ENCODE measurements at regions not wholly inside any gene's neighbourhood (a gene's known extent, or its start where the extent isn't known, plus 50 kb on each side); places are given as distances from the start of the nearest gene placed in this dataset.

- H3K9ac ChIP-seq (replicated peaks; ENCODE audit: extremely low read depth, insufficient read depth, low read length), result no peak overlapping the region
- ChIA-PET CTCF (no interaction called here), POLR2A (no interaction called here)
- H3K9me3 ChIP-seq (replicated peaks; ENCODE audit: control insufficient read depth, insufficient read depth, low read length), result no peaks in the 10 kb centered on the region
- no peaks in the 10 kb centered on the region for H3K27me3 ChIP-seq (ENCODE audit: control insufficient read depth in 2 of 2, insufficient read depth in 2 of 2, low read length in 2 of 2)
- no peak overlapping the region for H3K4me3 ChIP-seq (replicated peaks in 1 of 3; ENCODE audit: insufficient read depth in 1 of 3, low read depth in 1 of 3, low read length in 3 of 3)
- dilution Hi-C loops (cut with MboI; ENCODE audit: extremely low pct_ligation_motif_present, low sequenced_read_pairs) (no loop called here), intact Hi-C loops (cut with micrococcal nuclease) (no loop called here)
- H4K20me1 ChIP-seq (replicated peaks; ENCODE audit: control insufficient read depth, extremely low read depth, insufficient read depth, low read length), result no peaks in the 10 kb centered on the region
- no peaks in the 10 kb centered on the region for H3K36me3 ChIP-seq (ENCODE audit: control insufficient read depth in 2 of 2, extremely low read depth in 1 of 2, insufficient read depth in 2 of 2, low read length in 2 of 2)
- no peaks in the 10 kb centered on the region for H3K9me1 ChIP-seq (replicated peaks; ENCODE audit: control insufficient read depth, extremely low read depth, insufficient read depth, low read length)
- H2AFZ ChIP-seq (ENCODE audit: low read depth, low read length), result no peak overlapping the region
- TF ChIP-seq MYC (IDR thresholded peaks at IDR 0.05; ENCODE audit: low read depth, low read length) (no peak), CTCF (IDR thresholded peaks at IDR 0.05; ENCODE audit: extremely low read depth in 1 of 2, insufficient read depth in 1 of 2, low read depth in 1 of 2, low read length in 2 of 2) (no peak), POLR2AphosphoS5 (IDR thresholded peaks at IDR 0.05; ENCODE audit: insufficient read depth, low read depth, low read length) (no peak), POLR2A (IDR thresholded peaks at IDR 0.05; ENCODE audit: low read depth, low read length) (no peak), GATA2 (IDR thresholded peaks at IDR 0.05; ENCODE audit: insufficient read depth, insufficient read length, low read depth, low read length) (no peak), MAX (IDR thresholded peaks at IDR 0.05; ENCODE audit: insufficient read depth, insufficient read length) (no peak), JUN (IDR thresholded peaks at IDR 0.05; ENCODE audit: borderline replicate concordance, insufficient read depth, insufficient read length, low read depth) (no peak), FOS (IDR thresholded peaks at IDR 0.05; ENCODE audit: borderline replicate concordance, insufficient read depth, low read length) (no peak)
- H3K4me1 ChIP-seq (ENCODE audit: control insufficient read depth, extremely low read depth, insufficient read depth, low read length), result no peaks in the 10 kb centered on the region
- no peak for DNase-seq (ENCODE audit: low read depth, low spot score)
- FAIRE-seq, result no peak
- BruUV-seq (replicated peaks), result no TSS peak
- H3K27ac ChIP-seq (ENCODE audit: insufficient read depth, low read depth, low read length), result no peak overlapping the region
- no peak overlapping the region for H3K4me2 ChIP-seq (ENCODE audit: insufficient read depth, low read length)
- H3K79me2 ChIP-seq (ENCODE audit: control insufficient read depth, insufficient read depth, low read length), result no peaks in the 10 kb centered on the region
These were observed 236.3 kb downstream of the MAFB start for GRCh38 chr20:40452758-40453157.
